ENCODE measurements at regions not wholly inside any gene's neighbourhood (a gene's known extent, or its start where the extent isn't known, plus 50 kb on each side); places are given as distances from the start of the nearest gene placed in this dataset.

DNA sequence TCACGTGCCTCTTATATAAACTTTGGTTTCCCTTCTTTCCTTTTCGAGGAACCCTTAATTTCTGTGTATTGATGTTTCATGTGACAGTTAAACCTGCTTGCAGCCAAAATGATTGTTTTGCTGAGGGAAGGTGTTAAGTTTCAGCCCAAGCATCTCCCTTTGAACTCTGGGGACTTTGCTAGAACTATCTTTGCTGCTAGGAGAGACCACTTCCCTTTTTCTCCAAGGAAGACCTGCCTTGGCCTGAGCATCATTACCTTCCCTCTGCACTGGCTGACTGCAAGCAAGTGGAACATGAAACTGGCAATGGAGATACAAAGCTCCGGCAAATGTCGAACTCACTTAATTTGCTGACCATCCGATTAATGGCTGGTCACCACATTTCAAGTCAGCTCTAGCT is 192.8 kb downstream of the GRIN2B start:
- Histone ChIP-seq H4K20me1 (ENCODE audit: insufficient read depth, low read length) (no peaks in the 10 kb centered on the region), H3K27ac (ENCODE audit: low read depth, low read length, poor library complexity, severe bottlenecking) (no peak overlapping the region), H3K4me1 (ENCODE audit: insufficient read depth, low read length, poor library complexity, severe bottlenecking) (peaks cover 13% of the 10 kb centered on the region), H3K4me2 (ENCODE audit: low read length) (no peak overlapping the region), H3K36me3 (ENCODE audit: insufficient read depth, low read length) (no peaks in the 10 kb centered on the region), H2AFZ (ENCODE audit: low read length) (no peak overlapping the region), H3K9me3 (ENCODE audit: low read length) (no peaks in the 10 kb centered on the region), H3K79me2 (ENCODE audit: insufficient read depth, low read depth, low read length) (no peaks in the 10 kb centered on the region), H3K4me3 (ENCODE audit: low read depth, low read length, poor library complexity, severe bottlenecking) (no peak overlapping the region), H3K9me2 (ENCODE audit: insufficient read depth, low read length) (no peaks in the 10 kb centered on the region)
- ChIA-PET CTCF (ENCODE audit: unreplicated experiment) (no interaction called here), POLR2A (interaction anchor here (1.1 kb wide), 1 partner anchor 823 kb away, joined by 3 read pairs; no protein-coding TSS in a partner anchor)
- BruUV-seq (replicated peaks): no TSS peak
- TF ChIP-seq, protein P1, sequence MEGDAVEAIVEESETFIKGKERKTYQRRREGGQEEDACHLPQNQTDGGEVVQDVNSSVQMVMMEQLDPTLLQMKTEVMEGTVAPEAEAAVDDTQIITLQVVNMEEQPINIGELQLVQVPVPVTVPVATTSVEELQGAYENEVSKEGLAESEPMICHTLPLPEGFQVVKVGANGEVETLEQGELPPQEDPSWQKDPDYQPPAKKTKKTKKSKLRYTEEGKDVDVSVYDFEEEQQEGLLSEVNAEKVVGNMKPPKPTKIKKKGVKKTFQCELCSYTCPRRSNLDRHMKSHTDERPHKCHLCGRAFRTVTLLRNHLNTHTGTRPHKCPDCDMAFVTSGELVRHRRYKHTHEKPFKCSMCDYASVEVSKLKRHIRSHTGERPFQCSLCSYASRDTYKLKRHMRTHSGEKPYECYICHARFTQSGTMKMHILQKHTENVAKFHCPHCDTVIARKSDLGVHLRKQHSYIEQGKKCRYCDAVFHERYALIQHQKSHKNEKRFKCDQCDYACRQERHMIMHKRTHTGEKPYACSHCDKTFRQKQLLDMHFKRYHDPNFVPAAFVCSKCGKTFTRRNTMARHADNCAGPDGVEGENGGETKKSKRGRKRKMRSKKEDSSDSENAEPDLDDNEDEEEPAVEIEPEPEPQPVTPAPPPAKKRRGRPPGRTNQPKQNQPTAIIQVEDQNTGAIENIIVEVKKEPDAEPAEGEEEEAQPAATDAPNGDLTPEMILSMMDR (conservative IDR thresholded peaks at IDR 0.05; ENCODE audit: low read length): no peak
- TF ChIP-seq EZH2phosphoT487 (IDR thresholded peaks at IDR 0.05; ENCODE audit: borderline replicate concordance, low read depth, low read length): no peak
- DNase-seq (ENCODE audit: low spot score): no peak
- intact Hi-C loops (cut with micrococcal nuclease; ENCODE audit: unreplicated experiment): no loop called here

DNA sequence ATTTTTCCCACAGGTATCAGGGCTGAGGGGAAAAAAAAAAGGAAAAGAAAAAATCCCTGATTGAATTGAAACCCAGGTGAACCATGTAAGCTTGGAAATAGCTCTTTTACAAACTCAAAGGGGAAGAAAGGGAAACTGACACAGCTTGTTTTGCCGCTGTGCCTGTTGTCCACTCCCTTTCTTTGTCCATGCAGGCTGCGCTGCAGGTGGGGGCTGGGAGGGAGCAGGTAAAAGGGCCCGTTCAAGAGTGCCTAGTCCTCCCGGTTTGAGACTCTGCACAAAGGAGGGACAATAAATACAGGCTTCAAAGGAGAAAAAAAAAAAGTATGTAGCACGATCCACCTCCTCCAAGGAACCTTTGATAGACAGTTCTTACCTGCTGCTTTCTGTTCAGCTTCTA is 194.8 kb downstream of the GRIN2B start:
- H4K20me1 ChIP-seq (ENCODE audit: insufficient read depth, low read length): no peaks in the 10 kb centered on the region
- TF ChIP-seq, protein P1 (conservative IDR thresholded peaks at IDR 0.05; ENCODE audit: low read length): no peak
- TF ChIP-seq EZH2phosphoT487 (IDR thresholded peaks at IDR 0.05; ENCODE audit: borderline replicate concordance, low read depth, low read length): no peak
- intact Hi-C loops (cut with micrococcal nuclease; ENCODE audit: unreplicated experiment): no loop called here
- H2AFZ ChIP-seq (ENCODE audit: low read length): no peak overlapping the region
- ChIA-PET POLR2A (interaction anchor here (0.6 to 1.1 kb wide), 3 partner anchors 10 to 35 kb away, joined by 3 read pairs; no protein-coding TSS in a partner anchor), CTCF (ENCODE audit: unreplicated experiment) (no interaction called here)
- no peaks in the 10 kb centered on the region for H3K79me2 ChIP-seq (ENCODE audit: insufficient read depth, low read depth, low read length)
- H3K27ac ChIP-seq (ENCODE audit: low read depth, low read length, poor library complexity, severe bottlenecking): no peak overlapping the region
- no peaks in the 10 kb centered on the region for H3K9me2 ChIP-seq (ENCODE audit: insufficient read depth, low read length)
- no peaks in the 10 kb centered on the region for H3K36me3 ChIP-seq (ENCODE audit: insufficient read depth, low read length)
- DNase-seq (ENCODE audit: low spot score): no peak
- peaks cover 13% of the 10 kb centered on the region for H3K4me1 ChIP-seq (ENCODE audit: insufficient read depth, low read length, poor library complexity, severe bottlenecking)
- H3K4me3 ChIP-seq (ENCODE audit: low read depth, low read length, poor library complexity, severe bottlenecking): no peak overlapping the region
- no peaks in the 10 kb centered on the region for H3K9me3 ChIP-seq (ENCODE audit: low read length)
- no peak overlapping the region for H3K4me2 ChIP-seq (ENCODE audit: low read length)
- no TSS peak for BruUV-seq (replicated peaks)

DNA sequence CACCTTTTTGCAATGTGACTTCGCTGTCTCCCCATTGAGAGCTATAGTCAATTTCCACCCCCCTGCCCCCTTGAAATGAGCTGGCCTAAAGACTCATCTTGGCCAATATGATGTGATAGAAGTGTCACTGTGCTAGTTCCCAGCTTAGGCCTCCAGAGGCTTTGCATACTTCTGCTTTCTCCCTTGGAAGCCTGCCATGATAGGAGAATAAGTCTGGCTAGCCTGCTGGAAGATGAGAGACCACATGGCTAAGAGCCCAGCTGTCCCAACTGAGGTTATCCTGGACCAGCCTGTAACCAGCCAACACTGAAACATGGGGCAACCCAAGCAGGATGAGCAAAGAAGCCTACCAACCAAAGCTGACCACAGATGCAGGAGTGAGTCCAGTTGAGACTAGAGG is 196.9 kb downstream of the GRIN2B start:
- no peak overlapping the region for H3K27ac ChIP-seq (ENCODE audit: low read depth, low read length, poor library complexity, severe bottlenecking)
- no peak for DNase-seq (ENCODE audit: low spot score)
- H3K36me3 ChIP-seq (ENCODE audit: insufficient read depth, low read length): no peaks in the 10 kb centered on the region
- no peaks in the 10 kb centered on the region for H3K9me2 ChIP-seq (ENCODE audit: insufficient read depth, low read length)
- H3K4me3 ChIP-seq (ENCODE audit: low read depth, low read length, poor library complexity, severe bottlenecking): no peak overlapping the region
- POLR2A ChIA-PET: no interaction called here
- no TSS peak for BruUV-seq (replicated peaks)
- CTCF ChIA-PET (ENCODE audit: unreplicated experiment): interaction anchor here (0.6 kb wide), 1 partner anchor 334 kb away, joined by 5 read pairs; no protein-coding TSS in a partner anchor
- no peaks in the 10 kb centered on the region for H4K20me1 ChIP-seq (ENCODE audit: insufficient read depth, low read length)
- no peak overlapping the region for H3K4me2 ChIP-seq (ENCODE audit: low read length)
- H3K4me1 ChIP-seq (ENCODE audit: insufficient read depth, low read length, poor library complexity, severe bottlenecking): no peaks in the 10 kb centered on the region
- TF ChIP-seq, protein P1 (conservative IDR thresholded peaks at IDR 0.05; ENCODE audit: low read length): no peak
- no peak for TF ChIP-seq EZH2phosphoT487 (IDR thresholded peaks at IDR 0.05; ENCODE audit: borderline replicate concordance, low read depth, low read length)
- intact Hi-C loops (cut with micrococcal nuclease; ENCODE audit: unreplicated experiment): no loop called here
- no peaks in the 10 kb centered on the region for H3K79me2 ChIP-seq (ENCODE audit: insufficient read depth, low read depth, low read length)
- no peaks in the 10 kb centered on the region for H3K9me3 ChIP-seq (ENCODE audit: low read length)
- no peak overlapping the region for H2AFZ ChIP-seq (ENCODE audit: low read length)
